ENCODE measurements at regions not wholly inside any gene's neighbourhood (a gene's known extent, or its start where the extent isn't known, plus 50 kb on each side); places are given as distances from the start of the nearest gene placed in this dataset.
"Not testable (repeated sequence)": the region's sequence is repeated elsewhere in the genome, so short reads cannot be mapped to it uniquely, and the experiment has no call there.

- no peak overlapping the region for H3K4me3 ChIP-seq (ENCODE audit: low read depth, low read length)
- no peak for DNase-seq (ENCODE audit: low read depth)
- TF ChIP-seq, protein P1, sequence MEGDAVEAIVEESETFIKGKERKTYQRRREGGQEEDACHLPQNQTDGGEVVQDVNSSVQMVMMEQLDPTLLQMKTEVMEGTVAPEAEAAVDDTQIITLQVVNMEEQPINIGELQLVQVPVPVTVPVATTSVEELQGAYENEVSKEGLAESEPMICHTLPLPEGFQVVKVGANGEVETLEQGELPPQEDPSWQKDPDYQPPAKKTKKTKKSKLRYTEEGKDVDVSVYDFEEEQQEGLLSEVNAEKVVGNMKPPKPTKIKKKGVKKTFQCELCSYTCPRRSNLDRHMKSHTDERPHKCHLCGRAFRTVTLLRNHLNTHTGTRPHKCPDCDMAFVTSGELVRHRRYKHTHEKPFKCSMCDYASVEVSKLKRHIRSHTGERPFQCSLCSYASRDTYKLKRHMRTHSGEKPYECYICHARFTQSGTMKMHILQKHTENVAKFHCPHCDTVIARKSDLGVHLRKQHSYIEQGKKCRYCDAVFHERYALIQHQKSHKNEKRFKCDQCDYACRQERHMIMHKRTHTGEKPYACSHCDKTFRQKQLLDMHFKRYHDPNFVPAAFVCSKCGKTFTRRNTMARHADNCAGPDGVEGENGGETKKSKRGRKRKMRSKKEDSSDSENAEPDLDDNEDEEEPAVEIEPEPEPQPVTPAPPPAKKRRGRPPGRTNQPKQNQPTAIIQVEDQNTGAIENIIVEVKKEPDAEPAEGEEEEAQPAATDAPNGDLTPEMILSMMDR (conservative IDR thresholded peaks at IDR 0.05; ENCODE audit: low read depth, low read length), result no peak
Measured at GRCh38 chr9:85443190-85443598, 298.6 kb downstream of the AGTPBP1 start.

- no peak overlapping the region for H3K4me3 ChIP-seq (ENCODE audit: low read depth, low read length)
- DNase-seq (ENCODE audit: low read depth), result no peak
- TF ChIP-seq, protein P1 (conservative IDR thresholded peaks at IDR 0.05; ENCODE audit: low read depth, low read length), result no peak
Measured at GRCh38 chr9:85439791-85440190, 302.0 kb downstream of the AGTPBP1 start.

DNA sequence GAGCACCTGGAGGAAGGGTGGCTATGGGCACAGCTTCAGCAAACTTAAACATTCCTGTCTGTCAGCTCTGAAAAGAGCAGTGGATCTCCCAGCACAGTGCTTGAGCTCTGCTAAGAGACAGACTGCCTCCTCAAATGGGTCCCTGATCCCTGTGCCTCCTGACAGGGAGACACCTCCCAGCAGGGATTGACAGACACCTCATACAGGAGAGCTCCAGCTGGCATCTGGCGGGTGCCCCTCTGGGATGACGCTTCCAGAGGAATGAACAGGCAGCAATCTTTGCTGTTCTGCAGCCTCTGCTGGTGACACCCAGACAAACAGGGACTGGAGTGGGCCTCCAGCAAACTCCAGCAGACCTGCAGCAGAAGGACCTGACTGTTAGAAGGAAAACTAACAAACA, 307.8 kb downstream of the AGTPBP1 start:
- H3K4me3 ChIP-seq (ENCODE audit: low read depth, low read length); DNase-seq (ENCODE audit: low read depth): not testable (repeated sequence)

DNA sequence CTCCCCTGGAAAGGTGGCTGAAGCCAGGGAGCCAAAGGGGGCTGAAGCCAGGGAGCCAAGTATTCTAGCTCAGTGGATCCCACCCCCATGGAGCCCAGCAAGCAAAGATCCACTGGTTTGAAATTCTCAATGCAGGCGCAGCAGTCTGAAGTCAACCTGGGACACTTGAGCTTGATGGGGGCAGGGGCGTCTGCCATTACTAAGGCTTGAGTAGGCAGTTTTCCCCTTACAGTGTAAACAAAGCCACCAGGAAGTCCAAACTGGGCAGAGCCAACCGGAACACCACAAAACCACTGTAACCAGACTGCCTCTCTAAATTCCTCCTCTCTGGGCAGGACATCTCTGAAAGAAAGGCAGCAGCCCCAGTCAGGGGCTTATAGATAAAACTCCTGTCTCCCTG, 308.2 kb downstream of the AGTPBP1 start:
- not testable (repeated sequence) for H3K4me3 ChIP-seq (ENCODE audit: low read depth, low read length); DNase-seq (ENCODE audit: low read depth)

DNA sequence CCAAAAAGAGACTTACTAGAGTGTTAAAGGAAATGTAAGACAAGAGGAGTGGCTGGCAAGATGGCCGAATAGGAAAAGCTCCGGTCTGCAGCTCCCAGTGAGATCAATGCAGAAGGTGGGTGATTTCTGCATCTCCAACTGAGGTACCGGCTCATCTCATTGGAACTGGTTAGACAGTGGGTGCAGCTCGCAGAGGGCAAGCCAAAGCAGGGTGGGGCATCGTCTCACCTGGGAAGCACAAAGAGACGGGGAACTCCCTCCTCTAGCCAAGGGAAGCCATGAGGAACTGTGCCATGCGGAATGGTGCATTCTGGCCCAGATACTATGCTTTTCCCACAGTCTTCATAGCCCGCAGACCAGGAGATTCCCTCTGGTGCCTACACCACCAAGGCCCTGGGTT, 308.7 kb downstream of the AGTPBP1 start:
- TF ChIP-seq, protein P1 (conservative IDR thresholded peaks at IDR 0.05; ENCODE audit: low read depth, low read length), result no peak
- no peak for DNase-seq (ENCODE audit: low read depth)
- no peak overlapping the region for H3K4me3 ChIP-seq (ENCODE audit: low read depth, low read length)

GRCh38 chr9:85432599-85432998, 309.2 kb downstream of the AGTPBP1 start:
- no peak for DNase-seq (ENCODE audit: low read depth)
- H3K4me3 ChIP-seq (ENCODE audit: low read depth, low read length), result no peak overlapping the region
- TF ChIP-seq, protein P1 (conservative IDR thresholded peaks at IDR 0.05; ENCODE audit: low read depth, low read length), result no peak

GRCh38 chr9:85431339-85432102, 310.2 kb downstream of the AGTPBP1 start:
- TF ChIP-seq, protein P1 (conservative IDR thresholded peaks at IDR 0.05; ENCODE audit: low read depth, low read length), result no peak
- no peak overlapping the region for H3K4me3 ChIP-seq (ENCODE audit: low read depth, low read length)
- DNase-seq (ENCODE audit: low read depth), result peak; percentile 48

GRCh38 chr9:85430659-85431338, 311.0 kb downstream of the AGTPBP1 start:
- no peak overlapping the region for H3K4me3 ChIP-seq (ENCODE audit: low read depth, low read length)
- no peak for DNase-seq (ENCODE audit: low read depth)
- TF ChIP-seq, protein P1 (conservative IDR thresholded peaks at IDR 0.05; ENCODE audit: low read depth, low read length), result no peak

Data from epithelial cell of proximal tubule (primary cell).